Stimulated activated CD4-positive, alpha-beta T cell treated with anti-CD3 and anti-CD28 coated beads, Interleukin-4, amount 100 ng/mL, for 4 hours (primary cell): ENCODE measurements at regions not wholly inside any gene's neighbourhood (a gene's known extent, or its start where the extent isn't known, plus 50 kb on each side); places are given as distances from the start of the nearest gene placed in this dataset.

ENCODE experiments used
- DNase-seq, 2 experiments: peaks; one replicate each; pipeline ENCODE4 v3.0.0-alpha.2; 2020

GRCh38 chr2:134189009-134189720, 64.7 kb upstream of the MGAT5 start:
- DNase-seq: no peak

- no peak for DNase-seq
These were observed 63.6 kb upstream of the MGAT5 start for GRCh38 chr2:134190062-134190806.

GRCh38 chr2:134190807-134191203, 63.1 kb upstream of the MGAT5 start:
- no peak for DNase-seq

GRCh38 chr2:134191835-134192234, 62.0 kb upstream of the MGAT5 start:
- no peak for DNase-seq

- no peak for DNase-seq
These were observed 60.9 kb upstream of the MGAT5 start for GRCh38 chr2:134193006-134193405.

- no peak for DNase-seq
These were observed 59.4 kb upstream of the MGAT5 start for GRCh38 chr2:134194519-134194918.

- no peak for DNase-seq
These were observed 58.5 kb upstream of the MGAT5 start for GRCh38 chr2:134195341-134195740.

- peak in 1 of 2 experiments; percentile 20 for DNase-seq
These were observed 56.4 kb upstream of the MGAT5 start for GRCh38 chr2:134197445-134197844.

- DNase-seq: no peak
These were observed 55.8 kb upstream of the MGAT5 start for GRCh38 chr2:134198006-134198634.

GRCh38 chr2:134199123-134199522, 54.7 kb upstream of the MGAT5 start:
- no peak for DNase-seq

GRCh38 chr2:134200036-134200618, 53.7 kb upstream of the MGAT5 start:
- no peak for DNase-seq

GRCh38 chr2:134201533-134201932, 52.3 kb upstream of the MGAT5 start:
- no peak for DNase-seq

- DNase-seq: no peak
These were observed 51.5 kb upstream of the MGAT5 start for GRCh38 chr2:134202371-134202770.

- no peak for DNase-seq
These were observed 50.7 kb upstream of the MGAT5 start for GRCh38 chr2:134203175-134203574.
